ENCODE measurements at regions not wholly inside any gene's neighbourhood (a gene's known extent, or its start where the extent isn't known, plus 50 kb on each side); places are given as distances from the start of the nearest gene placed in this dataset.
A peak's percentile ranks its signal among the peaks of the same experiment; 100 is the strongest.

DNA sequence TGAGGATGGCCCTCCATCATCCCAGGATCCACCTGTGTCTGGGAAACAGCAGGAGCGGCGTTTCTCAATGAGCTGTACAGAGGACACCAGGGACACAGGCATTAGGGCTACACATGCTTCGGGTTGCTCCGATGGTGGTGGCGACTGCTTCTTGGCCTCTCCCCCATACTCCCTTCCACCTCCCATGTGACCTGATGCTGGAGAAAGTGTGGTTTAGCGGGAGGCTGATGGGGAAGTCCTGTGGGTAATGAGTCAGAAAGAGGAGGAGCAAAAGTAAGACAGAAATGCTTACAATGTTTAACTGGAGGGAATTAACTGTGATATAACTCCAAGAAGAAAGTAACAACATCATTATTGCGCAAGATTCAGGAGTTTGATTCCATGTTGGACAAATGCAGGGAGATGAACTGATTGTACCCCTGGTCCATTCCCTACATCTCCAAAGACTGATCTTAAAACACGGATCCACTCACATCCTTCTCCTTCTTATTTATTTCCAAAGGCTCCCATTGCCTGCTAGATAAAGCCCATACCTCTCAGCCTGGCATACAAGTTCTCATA lies 186.6 kb downstream of the NRP2 start:
- Histone ChIP-seq H3K4me3 (ENCODE audit: low read length in 3 of 3) (no peak overlapping the region), H3K27me3 (ENCODE audit: control insufficient read depth, insufficient read depth, low read length) (no peaks in the 10 kb centered on the region), H3K4me1 (ENCODE audit: control insufficient read depth in 2 of 3, insufficient read depth in 2 of 3, low read depth in 1 of 3, low read length in 3 of 3) (no peaks in the 10 kb centered on the region), H3K27ac (ENCODE audit: low read depth in 2 of 2, low read length in 2 of 2) (no peak overlapping the region), H3K9ac (ENCODE audit: low read length in 3 of 3) (no peak overlapping the region), H3K9me3 (ENCODE audit: control insufficient read depth in 2 of 3, insufficient read depth in 1 of 3, low read length in 3 of 3) (no peaks in the 10 kb centered on the region), H3K36me3 (ENCODE audit: control insufficient read depth in 2 of 3, insufficient read depth in 3 of 3, low read length in 3 of 3) (no peaks in the 10 kb centered on the region)
- TF ChIP-seq CTCF (IDR thresholded peaks at IDR 0.05; ENCODE audit: borderline replicate concordance, extremely low read depth, insufficient read depth), result no peak
- DNase-seq (peak in 2 of 5 donors; percentile 15 to 35), FAIRE-seq (no peak)
- intact Hi-C loops (cut with DNase I), result no loop called here

- intact Hi-C loops (cut with DNase I), result no loop called here
- no peaks in the 10 kb centered on the region for H3K36me3 ChIP-seq (ENCODE audit: control insufficient read depth in 2 of 3, insufficient read depth in 3 of 3, low read length in 3 of 3)
- no peak overlapping the region for H3K9ac ChIP-seq (ENCODE audit: low read length in 3 of 3)
- no peak overlapping the region for H3K4me3 ChIP-seq (ENCODE audit: low read length in 3 of 3)
- no peak overlapping the region for H3K27ac ChIP-seq (ENCODE audit: low read depth in 2 of 2, low read length in 2 of 2)
- no peak for FAIRE-seq
- DNase-seq, result no peak
- TF ChIP-seq CTCF (IDR thresholded peaks at IDR 0.05; ENCODE audit: borderline replicate concordance, extremely low read depth, insufficient read depth), result no peak
- H3K9me3 ChIP-seq (ENCODE audit: control insufficient read depth in 2 of 3, insufficient read depth in 1 of 3, low read length in 3 of 3), result no peaks in the 10 kb centered on the region
- no peaks in the 10 kb centered on the region for H3K4me1 ChIP-seq (ENCODE audit: control insufficient read depth in 2 of 3, insufficient read depth in 2 of 3, low read depth in 1 of 3, low read length in 3 of 3)
- H3K27me3 ChIP-seq (ENCODE audit: control insufficient read depth, insufficient read depth, low read length), result no peaks in the 10 kb centered on the region
These were observed 185.8 kb downstream of the NRP2 start for GRCh38 chr2:205868053-205868452.

DNA sequence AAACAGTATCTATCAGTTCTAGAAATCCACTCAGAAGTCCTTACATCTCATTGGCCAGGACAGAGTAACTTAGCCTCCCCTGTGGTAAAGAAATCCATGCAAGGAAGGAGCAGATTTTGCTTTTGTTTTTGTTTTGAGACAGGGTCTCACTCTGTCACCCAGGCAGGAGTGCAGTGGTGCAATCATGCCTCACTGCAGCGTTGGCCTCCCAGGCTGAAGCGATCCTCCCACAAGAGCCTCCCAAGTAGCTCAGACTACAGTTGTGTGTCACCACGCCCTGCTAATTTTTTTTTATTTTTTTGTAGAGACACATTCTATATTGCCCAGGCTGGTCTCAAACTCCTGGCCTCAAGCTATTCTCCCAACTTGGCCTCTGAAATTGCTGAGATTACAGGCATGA lies 185.1 kb downstream of the NRP2 start:
- H3K27ac ChIP-seq (ENCODE audit: low read depth in 2 of 2, low read length in 2 of 2), result no peak overlapping the region
- no peak overlapping the region for H3K9ac ChIP-seq (ENCODE audit: low read length in 3 of 3)
- H3K4me1 ChIP-seq (ENCODE audit: control insufficient read depth in 2 of 3, insufficient read depth in 2 of 3, low read depth in 1 of 3, low read length in 3 of 3), result no peaks in the 10 kb centered on the region
- TF ChIP-seq CTCF (IDR thresholded peaks at IDR 0.05; ENCODE audit: borderline replicate concordance, extremely low read depth, insufficient read depth), result no peak
- H3K36me3 ChIP-seq (ENCODE audit: control insufficient read depth in 2 of 3, insufficient read depth in 3 of 3, low read length in 3 of 3), result no peaks in the 10 kb centered on the region
- no peak for FAIRE-seq
- H3K4me3 ChIP-seq (ENCODE audit: low read length in 3 of 3), result no peak overlapping the region
- H3K9me3 ChIP-seq (ENCODE audit: control insufficient read depth in 2 of 3, insufficient read depth in 1 of 3, low read length in 3 of 3), result no peaks in the 10 kb centered on the region
- intact Hi-C loops (cut with DNase I), result no loop called here
- no peak for DNase-seq
- no peaks in the 10 kb centered on the region for H3K27me3 ChIP-seq (ENCODE audit: control insufficient read depth, insufficient read depth, low read length)

DNA sequence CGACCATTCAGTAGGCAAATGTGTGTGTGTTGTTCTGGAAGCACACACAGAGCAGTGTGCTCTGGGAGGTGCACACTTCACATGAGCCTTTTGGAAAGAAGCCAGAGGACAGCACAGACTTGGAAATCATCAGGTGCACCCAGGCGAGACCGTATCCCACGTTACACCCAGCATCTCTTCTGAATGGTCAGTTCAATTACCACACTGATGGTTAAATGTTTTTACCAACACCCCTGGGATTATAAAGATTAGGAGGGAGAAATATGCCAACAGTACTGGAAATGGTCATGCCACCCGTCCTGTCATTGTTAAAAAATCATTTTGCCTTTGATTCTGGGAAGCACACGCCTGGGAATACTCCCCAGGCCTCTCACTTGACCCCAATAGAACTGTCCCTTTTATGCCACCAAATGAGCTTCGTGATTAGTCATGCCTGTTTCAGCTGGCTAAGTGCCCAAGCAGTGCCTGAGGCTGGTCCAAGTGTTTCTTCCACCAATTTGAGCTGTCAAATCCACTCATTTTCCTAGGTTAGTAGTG lies 183.7 kb downstream of the NRP2 start:
- intact Hi-C loops (cut with DNase I), result no loop called here

More for the DNA sequence above, 183.7 kb downstream of the NRP2 start:
- no peak for TF ChIP-seq CTCF (IDR thresholded peaks at IDR 0.05; ENCODE audit: borderline replicate concordance, extremely low read depth, insufficient read depth)
- Histone ChIP-seq H3K9ac (ENCODE audit: low read length in 3 of 3) (no peak overlapping the region), H3K4me3 (ENCODE audit: low read length in 3 of 3) (no peak overlapping the region), H3K27me3 (ENCODE audit: control insufficient read depth, insufficient read depth, low read length) (no peaks in the 10 kb centered on the region), H3K27ac (ENCODE audit: low read depth in 2 of 2, low read length in 2 of 2) (no peak overlapping the region), H3K9me3 (ENCODE audit: control insufficient read depth in 2 of 3, insufficient read depth in 1 of 3, low read length in 3 of 3) (no peaks in the 10 kb centered on the region), H3K4me1 (ENCODE audit: control insufficient read depth in 2 of 3, insufficient read depth in 2 of 3, low read depth in 1 of 3, low read length in 3 of 3) (no peaks in the 10 kb centered on the region), H3K36me3 (ENCODE audit: control insufficient read depth in 2 of 3, insufficient read depth in 3 of 3, low read length in 3 of 3) (no peaks in the 10 kb centered on the region)
- FAIRE-seq (no peak), DNase-seq (peak in 2 of 5 donors; percentile 43 to 64)
